ENCODE measurements at regions not wholly inside any gene's neighbourhood (a gene's known extent, or its start where the extent isn't known, plus 50 kb on each side); places are given as distances from the start of the nearest gene placed in this dataset.
"Not testable (repeated sequence)": the region's sequence is repeated elsewhere in the genome, so short reads cannot be mapped to it uniquely, and the experiment has no call there.

- not testable (repeated sequence) for DNase-seq
Measured at GRCh38 chr16:13336907-13337881, 435.8 kb downstream of the SHISA9 start.

GRCh38 chr16:13338044-13338443 is 436.6 kb downstream of the SHISA9 start:
- no peak for DNase-seq

GRCh38 chr16:13342675-13343074 is 441.3 kb downstream of the SHISA9 start:
- DNase-seq = no peak

- no peak for DNase-seq
Measured at GRCh38 chr16:13344001-13344400, 442.6 kb downstream of the SHISA9 start.

GRCh38 chr16:13348416-13348815 is 447.0 kb downstream of the SHISA9 start:
- no peak for DNase-seq

GRCh38 chr16:13350000-13350399 is 448.6 kb downstream of the SHISA9 start:
- DNase-seq = no peak

- no peak for DNase-seq
Measured at GRCh38 chr16:13351181-13351580, 449.8 kb downstream of the SHISA9 start.

- no peak for DNase-seq
Measured at GRCh38 chr16:13351601-13352217, 450.3 kb downstream of the SHISA9 start.

GRCh38 chr16:13352796-13353195 is 451.4 kb downstream of the SHISA9 start:
- not testable (repeated sequence) for DNase-seq

- DNase-seq = not testable (repeated sequence)
Measured at GRCh38 chr16:13357842-13358241, 456.4 kb downstream of the SHISA9 start.

- DNase-seq = no peak
Measured at GRCh38 chr16:13359835-13360234, 458.4 kb downstream of the SHISA9 start.

GRCh38 chr16:13372421-13372820 is 471.0 kb downstream of the SHISA9 start:
- DNase-seq = no peak

- DNase-seq = no peak
Measured at GRCh38 chr16:13376174-13376573, 474.8 kb downstream of the SHISA9 start.

- no peak for DNase-seq
Measured at GRCh38 chr16:13377143-13377542, 475.7 kb downstream of the SHISA9 start.

- DNase-seq = no peak
Measured at GRCh38 chr16:13378151-13378550, 476.8 kb downstream of the SHISA9 start.

- no peak for DNase-seq
Measured at GRCh38 chr16:13379266-13379665, 477.9 kb downstream of the SHISA9 start.

GRCh38 chr16:13385156-13386040 is 484.0 kb downstream of the SHISA9 start:
- not testable (repeated sequence) for DNase-seq

- no peak for DNase-seq
Measured at GRCh38 chr16:13390093-13390985, 488.9 kb downstream of the SHISA9 start.

- DNase-seq = no peak
Measured at GRCh38 chr16:13390986-13391305, 489.5 kb downstream of the SHISA9 start.

GRCh38 chr16:13391337-13391736 is 489.9 kb downstream of the SHISA9 start:
- DNase-seq = no peak

GRCh38 chr16:13392341-13392740 is 490.9 kb downstream of the SHISA9 start:
- DNase-seq = no peak

- DNase-seq = no peak
Measured at GRCh38 chr16:13393816-13394215, 492.4 kb downstream of the SHISA9 start.

Data from NCI-H774 (cell line).